HG03060 (cell line): ENCODE measurements at regions not wholly inside any gene's neighbourhood (a gene's known extent, or its start where the extent isn't known, plus 50 kb on each side); places are given as distances from the start of the nearest gene placed in this dataset.
"Not testable (repeated sequence)": the region's sequence is repeated elsewhere in the genome, so short reads cannot be mapped to it uniquely, and the experiment has no call there.

Experiments
- ATAC-seq: cut with Tn5 transposase; IDR thresholded peaks from one replicate; pipeline ENCODE4 v1.9.1; 2021; ENCODE audit warnings: low read depth, moderate number of reproducible peaks; ENCODE audit not compliant: unreplicated experiment

DNA sequence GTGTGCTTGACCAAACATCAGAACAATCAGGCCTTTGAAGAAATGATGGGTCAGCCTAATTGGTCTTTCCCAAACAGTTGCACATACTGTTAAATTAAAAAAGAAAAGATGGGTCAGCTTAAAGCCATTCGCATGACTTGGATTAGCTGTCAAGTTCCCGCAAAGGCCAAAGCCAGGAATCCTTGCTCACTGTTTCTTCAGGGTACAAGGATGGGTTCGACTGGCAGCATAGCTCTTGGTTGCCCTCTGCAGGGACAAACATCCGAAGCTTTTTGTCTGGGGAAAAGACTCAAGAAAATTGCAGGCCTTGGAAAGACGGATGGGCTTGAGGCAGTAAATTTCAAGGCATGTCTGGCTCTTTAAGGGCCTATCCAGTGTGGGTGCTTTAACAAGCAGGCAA, 168.0 kb downstream of the HDGFL1 start:
- no peak for ATAC-seq

GRCh38 chr6:22738194-22738593, 168.8 kb downstream of the HDGFL1 start:
- no peak for ATAC-seq

DNA sequence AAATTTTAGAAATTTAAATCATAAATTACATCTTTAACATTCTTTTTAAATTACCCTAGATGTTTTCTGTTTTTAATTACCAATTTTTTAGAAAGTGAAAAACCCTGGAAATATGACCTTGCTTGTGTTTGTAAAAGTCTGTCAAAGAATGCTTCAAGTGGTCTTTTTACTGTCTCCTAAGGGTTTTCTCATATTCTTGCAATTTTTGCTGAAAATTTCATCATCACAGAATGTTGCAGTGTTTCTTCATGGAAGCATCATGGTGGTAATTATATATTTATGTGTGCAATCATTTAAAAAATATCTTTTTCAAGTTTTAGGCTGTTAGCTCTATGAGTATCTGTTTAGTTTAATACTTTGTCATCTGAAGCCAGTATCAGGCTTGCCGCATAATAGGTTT, 178.2 kb downstream of the HDGFL1 start:
- ATAC-seq: no peak

GRCh38 chr6:22748681-22749080, 179.3 kb downstream of the HDGFL1 start:
- ATAC-seq: no peak

DNA sequence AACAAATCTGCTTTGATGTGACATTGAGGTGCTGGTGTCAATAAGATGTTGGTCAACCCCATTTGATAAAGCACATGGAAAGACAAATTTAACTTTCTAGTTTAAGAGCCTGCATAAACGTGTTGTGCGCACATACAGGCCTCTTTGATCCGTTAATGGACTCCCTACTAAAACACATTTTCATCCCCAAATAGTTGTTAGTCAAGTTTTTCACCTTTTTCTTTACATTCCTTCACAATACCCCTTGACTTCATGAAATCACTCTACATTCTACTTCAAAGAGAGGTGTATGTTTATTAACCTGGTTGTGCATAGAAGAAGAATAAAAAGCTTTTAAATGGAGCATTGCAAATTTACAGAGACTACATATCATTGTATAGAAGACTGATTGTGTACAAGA, 180.3 kb downstream of the HDGFL1 start:
- ATAC-seq: no peak

- ATAC-seq: no peak
These were observed 181.9 kb downstream of the HDGFL1 start for GRCh38 chr6:22751223-22751622.

- ATAC-seq: no peak
These were observed 183.2 kb downstream of the HDGFL1 start for GRCh38 chr6:22752522-22752921.

DNA sequence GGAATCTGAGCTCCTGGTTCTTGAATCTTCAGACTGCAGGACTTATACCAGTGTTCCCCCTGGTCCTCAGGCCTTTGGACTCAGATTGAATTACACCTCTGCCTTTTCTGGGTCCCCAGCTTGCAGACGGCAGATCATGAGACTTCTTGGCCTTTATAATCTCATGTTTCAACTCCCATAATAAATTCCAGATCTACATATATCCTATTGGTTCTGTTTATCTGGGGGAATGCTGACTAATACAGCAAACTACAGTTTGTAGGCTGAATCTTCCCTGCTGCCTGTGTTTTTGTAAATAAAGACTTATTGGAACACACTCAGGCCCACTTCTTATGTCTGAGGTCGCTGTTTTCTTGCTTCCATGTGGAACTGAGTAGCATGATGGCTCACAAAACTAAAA, 184.7 kb downstream of the HDGFL1 start:
- ATAC-seq: no peak

DNA sequence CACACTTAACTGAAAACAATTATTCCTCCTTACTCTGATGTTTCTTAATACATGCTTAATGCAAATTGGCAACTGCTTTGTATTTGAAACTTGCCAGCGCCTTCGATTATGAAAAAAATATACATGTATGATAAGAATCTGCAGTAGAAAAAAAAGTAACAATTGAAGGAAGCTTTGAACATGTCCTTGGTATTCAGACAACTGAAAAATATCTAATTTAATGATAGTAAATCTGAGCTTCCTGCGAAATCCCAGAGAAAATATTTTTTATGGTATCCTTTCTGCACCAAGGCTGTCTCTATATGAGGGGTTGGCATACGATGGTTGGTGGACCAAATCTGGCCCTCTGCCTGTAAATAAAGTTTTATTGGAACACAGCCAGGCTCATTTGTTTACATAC, 186.2 kb downstream of the HDGFL1 start:
- no peak for ATAC-seq

DNA sequence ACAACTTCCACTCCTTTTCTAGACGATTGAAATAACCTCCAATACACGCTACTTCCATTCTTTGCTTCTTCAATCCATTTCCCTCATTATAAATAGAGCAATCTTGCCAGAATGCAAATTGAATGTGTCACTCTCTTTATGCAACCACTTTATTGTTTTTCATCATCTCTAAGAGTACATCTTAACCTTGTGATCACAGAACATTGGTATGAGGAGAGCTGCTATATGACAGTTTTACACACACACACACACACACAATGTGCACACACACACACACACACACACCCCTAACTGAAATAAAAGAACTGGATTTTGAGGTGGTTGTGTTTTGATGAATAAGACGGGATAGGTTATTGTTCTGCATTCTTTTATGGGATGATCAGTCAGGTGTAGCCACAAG, 187.0 kb downstream of the HDGFL1 start:
- no peak for ATAC-seq

- ATAC-seq: no peak
These were observed 195.1 kb downstream of the HDGFL1 start for GRCh38 chr6:22764496-22764895.

DNA sequence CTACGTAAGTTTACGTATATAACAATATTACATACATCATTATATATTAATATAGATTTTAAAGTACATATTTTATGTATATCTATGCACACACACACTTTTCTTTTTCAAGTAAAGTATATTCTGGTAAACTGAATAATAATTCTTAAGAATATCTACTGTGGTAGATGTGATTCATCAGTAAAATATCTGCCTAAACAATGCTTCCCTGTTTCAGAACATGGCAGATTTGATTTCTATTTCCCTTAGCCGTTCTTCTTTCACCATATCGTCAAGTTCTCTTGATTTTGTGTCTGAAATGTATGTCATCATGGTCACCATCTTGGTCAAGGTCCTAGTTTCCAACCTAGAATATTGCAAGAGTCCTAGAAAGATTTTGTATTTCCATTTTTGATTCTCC, 195.6 kb downstream of the HDGFL1 start:
- no peak for ATAC-seq

DNA sequence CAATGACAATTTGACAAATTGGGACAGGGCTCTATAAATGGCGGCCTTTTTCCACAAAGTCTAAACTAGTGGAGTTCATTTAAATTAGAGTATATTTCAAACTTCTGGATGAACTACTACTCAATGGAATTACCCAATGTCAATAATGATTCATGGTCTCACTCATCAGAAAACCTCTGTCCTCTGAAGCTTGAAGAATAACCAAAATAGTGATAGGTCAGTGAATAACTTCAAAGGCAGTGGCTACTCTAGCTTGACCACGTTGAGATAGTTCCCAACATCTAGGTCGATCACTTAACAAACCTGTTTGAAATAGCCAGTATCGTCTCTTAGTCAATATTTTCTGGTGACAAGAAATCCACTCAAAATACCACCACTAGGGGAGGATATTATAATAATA, 197.6 kb downstream of the HDGFL1 start:
- no peak for ATAC-seq

- ATAC-seq: no peak
These were observed 200.7 kb downstream of the HDGFL1 start for GRCh38 chr6:22770054-22770453.

DNA sequence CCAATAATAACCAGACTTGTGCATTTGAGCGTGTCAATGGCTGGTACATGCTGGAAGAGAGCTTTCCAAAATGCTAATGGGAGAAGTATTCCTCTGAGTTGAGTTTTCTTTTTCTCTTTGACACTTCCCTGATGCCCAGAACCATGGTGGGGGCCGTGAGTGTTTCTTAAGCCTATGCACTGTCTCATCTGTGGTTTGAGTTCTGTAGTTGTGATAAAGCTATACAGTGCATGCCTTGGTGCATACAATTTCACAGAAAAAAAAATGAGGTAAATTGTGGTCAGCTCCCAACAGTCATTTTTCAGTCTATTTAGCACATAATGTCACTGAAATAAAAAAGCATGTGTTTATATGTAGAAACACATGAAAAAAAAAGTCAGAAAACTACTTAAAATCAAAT, 204.8 kb downstream of the HDGFL1 start:
- no peak for ATAC-seq

DNA sequence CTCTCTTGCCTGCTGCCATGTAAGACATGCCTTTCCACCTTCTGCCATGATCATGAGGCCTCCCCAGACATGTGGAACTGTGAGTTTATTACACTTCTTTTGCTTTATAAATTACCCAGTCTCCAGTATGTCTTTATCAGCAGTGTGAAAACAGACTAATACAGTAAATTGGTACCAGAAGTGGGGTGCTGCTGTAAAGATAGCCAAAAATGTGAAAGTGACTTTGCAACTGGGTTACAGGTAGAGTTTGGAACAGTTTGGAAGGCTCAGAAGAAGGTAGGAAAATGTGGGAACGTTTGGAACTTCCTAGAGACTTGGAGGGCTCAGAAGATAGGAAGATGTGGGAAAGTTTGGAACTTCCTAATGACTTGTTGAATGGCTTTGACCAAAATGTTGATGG, 209.1 kb downstream of the HDGFL1 start:
- not testable (repeated sequence) for ATAC-seq

GRCh38 chr6:22779062-22779461, 209.7 kb downstream of the HDGFL1 start:
- ATAC-seq: no peak

DNA sequence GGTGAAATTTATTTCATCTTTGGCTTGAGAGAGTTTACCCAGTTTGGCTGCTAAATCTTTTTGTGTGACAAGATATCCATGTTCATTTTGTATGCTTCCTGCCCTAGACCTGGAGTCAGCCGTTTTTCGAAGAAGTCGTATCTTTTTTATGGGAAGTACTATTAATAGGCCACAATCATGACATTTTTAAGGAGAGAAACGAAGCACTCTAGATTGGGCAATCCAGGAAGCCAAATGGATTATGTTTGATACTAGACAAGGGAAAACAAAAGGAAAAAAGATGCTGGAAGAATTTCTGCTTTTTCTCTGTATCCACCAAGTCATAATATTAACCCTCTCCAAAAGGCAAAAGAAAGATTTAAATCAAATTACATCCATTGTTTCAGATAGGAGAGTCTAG, 214.6 kb downstream of the HDGFL1 start:
- no peak for ATAC-seq

DNA sequence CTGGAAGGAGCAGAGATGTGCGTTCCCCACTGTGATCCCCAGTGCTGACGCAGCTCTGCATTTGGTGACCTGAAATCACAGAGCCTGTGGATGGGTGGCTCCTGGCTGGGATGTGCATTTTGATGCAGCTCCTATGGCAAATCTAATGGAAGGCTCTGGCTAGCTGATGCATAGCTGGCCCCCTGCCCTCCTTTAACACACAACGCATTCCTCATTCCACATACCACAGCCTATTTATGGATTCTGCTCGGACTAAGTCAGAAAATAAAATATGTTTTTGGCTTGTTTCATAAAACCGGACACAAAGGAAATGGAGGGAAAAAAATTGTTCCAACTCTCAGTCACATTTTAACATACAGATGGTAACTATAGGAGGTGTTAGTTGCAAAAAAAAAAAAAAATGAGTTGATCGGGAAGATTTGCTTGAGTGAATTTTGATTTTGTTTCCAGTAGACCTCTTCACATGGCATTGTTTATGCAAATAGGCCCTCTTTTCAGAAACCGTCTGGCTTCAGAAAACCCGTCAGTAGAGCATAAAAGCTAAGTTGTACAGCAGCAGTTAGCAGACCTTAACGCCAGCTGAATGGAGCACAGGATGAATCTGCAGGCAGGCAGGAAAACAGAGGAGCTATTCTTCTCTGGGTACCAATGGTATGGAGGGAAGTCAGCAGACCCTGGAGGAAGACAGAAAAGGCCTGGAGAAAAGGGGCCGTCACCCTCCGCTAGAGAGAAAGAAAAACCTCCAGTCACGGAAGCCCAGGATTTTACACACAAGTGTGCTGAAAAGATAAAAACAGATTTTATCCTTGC, 215.4 kb downstream of the HDGFL1 start:
- ATAC-seq: no peak

- no peak for ATAC-seq
These were observed 218.7 kb downstream of the HDGFL1 start for GRCh38 chr6:22788038-22788437.

GRCh38 chr6:22789315-22789714, 219.9 kb downstream of the HDGFL1 start:
- ATAC-seq: no peak

- no peak for ATAC-seq
These were observed 225.5 kb downstream of the HDGFL1 start for GRCh38 chr6:22794844-22795243.

- ATAC-seq: no peak
These were observed 231.1 kb downstream of the HDGFL1 start for GRCh38 chr6:22800451-22800850.
